OCI-LY1 (cell line): ENCODE measurements at regions not wholly inside any gene's neighbourhood (a gene's known extent, or its start where the extent isn't known, plus 50 kb on each side); places are given as distances from the start of the nearest gene placed in this dataset.

Experiments
- EZH2 ChIP-seq: fragments of 200-600 bp; sonication (generic), shearing (Covaris generic); IDR thresholded peaks from 2 replicates; pipeline ENCODE4 v1.8.0; 2017; ENCODE audit warnings: borderline replicate concordance, mixed run types, mild to moderate bottlenecking, antibody characterized with exemption, low read length, moderate library complexity, mixed read lengths
- TF ChIP-seq, protein P1 (sequence below): fragments of 200-600 bp; sonication (generic), shearing (Covaris generic); IDR thresholded peaks from 2 replicates; pipeline ENCODE4 v1.5.1; 2017; ENCODE audit warnings: mild to moderate bottlenecking, antibody characterized with exemption, low read length, moderate library complexity, mixed read lengths

DNA sequence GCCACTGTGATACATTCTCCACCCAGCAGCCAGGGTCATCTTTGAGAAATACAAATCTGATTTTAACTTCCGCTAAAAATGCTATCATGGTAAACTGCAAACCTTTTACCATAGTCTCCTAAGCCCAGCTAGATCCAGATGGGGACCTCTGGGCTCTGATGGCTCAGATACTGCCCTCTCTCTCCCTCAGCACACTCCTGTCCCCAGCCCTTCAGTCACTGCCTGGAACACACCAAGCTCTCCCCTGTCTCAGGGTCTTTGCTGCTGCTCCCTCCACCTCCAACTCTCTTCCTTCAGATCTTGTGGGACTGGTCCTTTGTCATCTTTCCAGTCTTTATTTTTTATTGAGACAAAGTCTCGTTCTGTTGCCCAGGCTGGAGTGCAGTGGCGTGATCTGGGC, 65.1 kb downstream of the SPRY4 start:
- TF ChIP-seq, protein P1, sequence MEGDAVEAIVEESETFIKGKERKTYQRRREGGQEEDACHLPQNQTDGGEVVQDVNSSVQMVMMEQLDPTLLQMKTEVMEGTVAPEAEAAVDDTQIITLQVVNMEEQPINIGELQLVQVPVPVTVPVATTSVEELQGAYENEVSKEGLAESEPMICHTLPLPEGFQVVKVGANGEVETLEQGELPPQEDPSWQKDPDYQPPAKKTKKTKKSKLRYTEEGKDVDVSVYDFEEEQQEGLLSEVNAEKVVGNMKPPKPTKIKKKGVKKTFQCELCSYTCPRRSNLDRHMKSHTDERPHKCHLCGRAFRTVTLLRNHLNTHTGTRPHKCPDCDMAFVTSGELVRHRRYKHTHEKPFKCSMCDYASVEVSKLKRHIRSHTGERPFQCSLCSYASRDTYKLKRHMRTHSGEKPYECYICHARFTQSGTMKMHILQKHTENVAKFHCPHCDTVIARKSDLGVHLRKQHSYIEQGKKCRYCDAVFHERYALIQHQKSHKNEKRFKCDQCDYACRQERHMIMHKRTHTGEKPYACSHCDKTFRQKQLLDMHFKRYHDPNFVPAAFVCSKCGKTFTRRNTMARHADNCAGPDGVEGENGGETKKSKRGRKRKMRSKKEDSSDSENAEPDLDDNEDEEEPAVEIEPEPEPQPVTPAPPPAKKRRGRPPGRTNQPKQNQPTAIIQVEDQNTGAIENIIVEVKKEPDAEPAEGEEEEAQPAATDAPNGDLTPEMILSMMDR, result no peak
- no peak for TF ChIP-seq EZH2
